HEK293T (cell line): ENCODE measurements at regions not wholly inside any gene's neighbourhood (a gene's known extent, or its start where the extent isn't known, plus 50 kb on each side); places are given as distances from the start of the nearest gene placed in this dataset.

ENCODE experiments used
- CTCF ChIA-PET: fragments of 350-600 bp; formaldehyde crosslinking; extraction: SDS; loops from one replicate; lab custom pipeline; 2021; ENCODE audit warnings: antibody characterized with exemption, inconsistent platforms; lab: Yijun Ruan, JAX
- POLR2A ChIA-PET: fragments of 350-600 bp; formaldehyde crosslinking; extraction: SDS; loops from one replicate; lab custom pipeline; 2020; ENCODE audit warnings: antibody characterized with exemption, inconsistent platforms; lab: Yijun Ruan, JAX
- DNase-seq: peaks from one replicate; pipeline ENCODE4 v3.0.0; 2012; ENCODE audit warnings: mixed read lengths; ENCODE audit errors: extremely low spot score
- ARNT ChIP-seq: fragments of 450-650 bp; IDR thresholded peaks from 2 replicates; pipeline ENCODE4 v1.6.1; 2017; ENCODE audit warnings: mild to moderate bottlenecking
- BHLHE40 ChIP-seq: fragments of 450-650 bp; IDR thresholded peaks from 2 replicates; pipeline ENCODE4 v1.6.1; 2016; ENCODE audit warnings: mild to moderate bottlenecking, moderate library complexity, borderline replicate concordance
- CTBP1 ChIP-seq: fragments of 450-650 bp; IDR thresholded peaks from 2 replicates; pipeline ENCODE4 v1.6.1; 2016; ENCODE audit warnings: borderline replicate concordance
- ELF4 ChIP-seq: fragments of 450-650 bp; IDR thresholded peaks from 2 replicates; pipeline ENCODE4 v1.6.1; 2017; ENCODE audit warnings: antibody characterized with exemption
- FOXA1 ChIP-seq: fragments of 450-650 bp; IDR thresholded peaks from 2 replicates; pipeline ENCODE4 v1.6.1; 2016; ENCODE audit warnings: mild to moderate bottlenecking
- FOXK2 ChIP-seq: fragments of 450-650 bp; IDR thresholded peaks from 2 replicates; pipeline ENCODE4 v1.6.1; 2016; ENCODE audit warnings: mild to moderate bottlenecking
- FOXM1 ChIP-seq: fragments of 450-650 bp; IDR thresholded peaks from 2 replicates; pipeline ENCODE4 v1.6.1; 2017; ENCODE audit warnings: mild to moderate bottlenecking, borderline replicate concordance
- HDGF ChIP-seq: fragments of 450-650 bp; IDR thresholded peaks from 2 replicates; pipeline ENCODE4 v1.6.1; 2017; ENCODE audit warnings: antibody characterized with exemption, borderline replicate concordance
- L3MBTL2 ChIP-seq: fragments of 450-650 bp; conservative IDR thresholded peaks from 2 replicates; pipeline ENCODE4 v1.6.1; 2016; ENCODE audit warnings: mild to moderate bottlenecking
- LEF1 ChIP-seq: fragments of 450-650 bp; IDR thresholded peaks from 2 replicates; pipeline ENCODE4 v1.6.1; 2017; ENCODE audit warnings: mild to moderate bottlenecking, borderline replicate concordance
- NFRKB ChIP-seq: fragments of 450-650 bp; IDR thresholded peaks from 2 replicates; pipeline ENCODE4 v1.6.1; 2016; ENCODE audit warnings: mild to moderate bottlenecking, moderate library complexity
- PKNOX1 ChIP-seq: fragments of 450-650 bp; IDR thresholded peaks from 2 replicates; pipeline ENCODE4 v1.6.1; 2016
- SP1 ChIP-seq: fragments of 450-650 bp; IDR thresholded peaks from 2 replicates; pipeline ENCODE4 v1.6.1; 2017
- SUZ12 ChIP-seq: fragments of 450-650 bp; IDR thresholded peaks from 2 replicates; pipeline ENCODE4 v1.6.1; 2016; ENCODE audit warnings: mild to moderate bottlenecking
- TARDBP ChIP-seq: fragments of 450-650 bp; IDR thresholded peaks from 2 replicates; pipeline ENCODE4 v1.6.1; 2016
- ZNF384 ChIP-seq: fragments of 450-650 bp; IDR thresholded peaks from 2 replicates; pipeline ENCODE4 v1.6.1; 2016

GRCh38 chr22:49540913-49541692, 286.6 kb downstream of the BRD1 start:
- TF ChIP-seq TARDBP, result no peak
- no peak for TF ChIP-seq ZNF384
- no peak for TF ChIP-seq L3MBTL2
- no peak for TF ChIP-seq FOXK2
- TF ChIP-seq SUZ12, result no peak
- TF ChIP-seq ELF4, result no peak
- no peak for TF ChIP-seq LEF1
- no peak for TF ChIP-seq CTBP1
- no peak for TF ChIP-seq FOXM1
- TF ChIP-seq HDGF, result no peak
- TF ChIP-seq BHLHE40, result no peak
- TF ChIP-seq FOXA1, result no peak
- TF ChIP-seq NFRKB, result no peak
- TF ChIP-seq SP1, result no peak
- ChIA-PET CTCF (interaction anchor here (0.6 kb wide), 1 partner anchor 184 kb away, joined by 3 read pairs; no protein-coding TSS in a partner anchor), POLR2A (no interaction called here)
- no peak for DNase-seq

GRCh38 chr22:49540084-49540912, 287.4 kb downstream of the BRD1 start:
- POLR2A ChIA-PET, result no interaction called here
- TF ChIP-seq ARNT, result no peak
- no peak for TF ChIP-seq SP1
- no peak for TF ChIP-seq ZNF384
- TF ChIP-seq NFRKB, result no peak
- TF ChIP-seq CTBP1, result no peak
- TF ChIP-seq ELF4, result no peak
- TF ChIP-seq SUZ12, result no peak
- TF ChIP-seq HDGF, result no peak
- TF ChIP-seq LEF1, result no peak
- TF ChIP-seq FOXK2, result no peak
- TF ChIP-seq BHLHE40, result no peak
- no peak for TF ChIP-seq L3MBTL2
- no peak for TF ChIP-seq FOXA1
- TF ChIP-seq PKNOX1, result no peak
- TF ChIP-seq TARDBP, result no peak
- TF ChIP-seq FOXM1, result no peak
- CTCF ChIA-PET, result interaction anchor here (0.6 to 0.7 kb wide), 2 partner anchors 87 to 184 kb away, joined by 3 read pairs; no protein-coding TSS in a partner anchor

GRCh38 chr22:49538006-49538405, 289.7 kb downstream of the BRD1 start:
- DNase-seq, result no peak
- ChIA-PET CTCF (no interaction called here), POLR2A (no interaction called here)
- TF ChIP-seq BHLHE40 (no peak), LEF1 (no peak), TARDBP (no peak), PKNOX1 (no peak), FOXM1 (no peak), HDGF (no peak), NFRKB (no peak), SUZ12 (no peak), L3MBTL2 (no peak), ZNF384 (no peak), SP1 (no peak), FOXA1 (no peak), FOXK2 (no peak), ELF4 (no peak), CTBP1 (no peak), ARNT (no peak)

More at GRCh38 chr22:49540084-49540912, 287.4 kb downstream of the BRD1 start:
- DNase-seq, result no peak

- TF ChIP-seq ARNT (no peak), TARDBP (no peak), FOXM1 (no peak), LEF1 (no peak), SUZ12 (no peak), NFRKB (no peak), L3MBTL2 (no peak), HDGF (no peak), FOXA1 (no peak), SP1 (no peak), FOXK2 (no peak), ZNF384 (no peak), CTBP1 (no peak), BHLHE40 (no peak), ELF4 (no peak), PKNOX1 (no peak)
- DNase-seq, result no peak
- CTCF ChIA-PET, result no interaction called here
- POLR2A ChIA-PET, result no interaction called here
These were observed 291.0 kb downstream of the BRD1 start for GRCh38 chr22:49536571-49537131.
